ENCODE measurements at regions not wholly inside any gene's neighbourhood (a gene's known extent, or its start where the extent isn't known, plus 50 kb on each side); places are given as distances from the start of the nearest gene placed in this dataset.

DNA sequence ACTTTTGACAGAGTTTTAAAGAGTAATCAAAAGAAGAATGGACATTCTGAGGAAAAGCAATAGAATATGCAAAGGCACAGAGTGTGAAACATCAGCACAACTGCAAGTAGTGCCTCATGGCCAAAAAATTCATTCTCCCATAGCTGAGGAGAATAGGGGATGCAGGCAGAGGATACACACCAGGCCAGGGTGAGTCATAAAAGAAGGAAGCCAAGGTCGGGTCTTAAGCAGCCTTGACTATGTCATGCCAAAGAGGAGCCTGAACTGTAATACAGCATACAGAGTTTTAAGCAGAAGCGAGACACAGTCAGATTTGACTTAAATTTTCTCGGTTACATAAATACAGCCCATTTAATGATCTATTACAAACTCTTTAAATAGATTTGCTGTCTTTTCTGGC, 165.0 kb downstream of the LNPK start:
- no peak overlapping the region for H3K18ac ChIP-seq (ENCODE audit: extremely low read depth, low read length)
- no peak overlapping the region for H3K23ac ChIP-seq (ENCODE audit: insufficient read length)
- H2BK12ac ChIP-seq (ENCODE audit: low read depth, low read length) = no peak overlapping the region
- H4K91ac ChIP-seq (replicated peaks; ENCODE audit: insufficient read length, low read length) = no peak overlapping the region
- no peaks in the 10 kb centered on the region for H3K27me3 ChIP-seq (replicated peaks in 1 of 4; ENCODE audit: control insufficient read depth in 3 of 4, extremely low read depth in 1 of 4, insufficient read depth in 3 of 4, low read length in 3 of 4)
- ChIA-PET POLR2A (ENCODE audit: partially characterized antibody) (no interaction called here), CTCF (ENCODE audit: partially characterized antibody) (no interaction called here)
- no peak overlapping the region for H2BK5ac ChIP-seq (ENCODE audit: low read depth, low read length)
- no peak overlapping the region for H2AFZ ChIP-seq (ENCODE audit: low read length)
- H3K27ac ChIP-seq (ENCODE audit: low read depth, low read length) = no peak overlapping the region
- no peak for DNase-seq (ENCODE audit: low read depth in 1 of 2, low spot score in 2 of 2)
- no peak overlapping the region for H4K5ac ChIP-seq (ENCODE audit: insufficient read length, low read depth, low read length)
- no peak overlapping the region for H3K4ac ChIP-seq (replicated peaks; ENCODE audit: insufficient read length, low read depth, low read length)
- no peak overlapping the region for H3K56ac ChIP-seq (replicated peaks; ENCODE audit: insufficient read length, low read depth, low read length)
- no peak overlapping the region for H2BK120ac ChIP-seq (replicated peaks; ENCODE audit: low read depth, low read length)
- H3K36me3 ChIP-seq (ENCODE audit: control insufficient read depth in 2 of 4, insufficient read depth in 4 of 4, low read length in 3 of 4) = no peaks in the 10 kb centered on the region
- no peak overlapping the region for H3K9ac ChIP-seq (replicated peaks in 1 of 4; ENCODE audit: extremely low read depth in 1 of 4, low read depth in 3 of 4, low read length in 3 of 4)
- no peaks in the 10 kb centered on the region for H3K79me2 ChIP-seq (ENCODE audit: control insufficient read depth in 1 of 2, insufficient read depth in 2 of 2, low read length in 2 of 2)
- H3K4me2 ChIP-seq (ENCODE audit: insufficient read depth in 1 of 2, low read depth in 2 of 2, low read length in 2 of 2) = no peak overlapping the region
- H4K20me1 ChIP-seq (replicated peaks in 1 of 2; ENCODE audit: control insufficient read depth in 1 of 2, insufficient read depth in 2 of 2, low read length in 2 of 2) = no peaks in the 10 kb centered on the region
- no peak overlapping the region for H3K14ac ChIP-seq (ENCODE audit: insufficient read length)
- H4K8ac ChIP-seq (ENCODE audit: extremely low read depth, insufficient read depth, low read length) = no peak overlapping the region
- H2BK15ac ChIP-seq (ENCODE audit: low read length) = no peak overlapping the region
- peaks cover 0 to 3% (median under 1%) of the 10 kb centered on the region in 4 experiments; a peak in 3 of 7 replicates for H3K4me1 ChIP-seq (replicated peaks in 1 of 4; ENCODE audit: control insufficient read depth in 3 of 4, insufficient read depth in 4 of 4, low read length in 3 of 4)
- no peaks in the 10 kb centered on the region for H3K9me3 ChIP-seq (ENCODE audit: insufficient read depth in 2 of 2, low read depth in 1 of 2, low read length in 1 of 2)
- no peak for TF ChIP-seq RXRA (IDR thresholded peaks at IDR 0.05; ENCODE audit: insufficient read depth, low read depth, low read length)
- no peak for TF ChIP-seq NRF1 (IDR thresholded peaks at IDR 0.05; ENCODE audit: low read depth, low read length)
- TF ChIP-seq POU5F1 (IDR thresholded peaks at IDR 0.05; ENCODE audit: low read depth, low read length) = no peak
- no peak for TF ChIP-seq TCF12 (IDR thresholded peaks at IDR 0.05; ENCODE audit: low read depth, low read length)
- no peak for TF ChIP-seq TAF1 (IDR thresholded peaks at IDR 0.05; ENCODE audit: low read depth, low read length)
- TF ChIP-seq SIN3A (conservative IDR thresholded peaks at IDR 0.05 in 1 of 2, IDR thresholded peaks at IDR 0.05 in 1 of 2; ENCODE audit: low read depth in 1 of 2, low read length in 2 of 2) = no peak
- TF ChIP-seq BRCA1 (IDR thresholded peaks at IDR 0.05; ENCODE audit: low read depth, low read length) = no peak
- TF ChIP-seq TBP (IDR thresholded peaks at IDR 0.05; ENCODE audit: low read depth, low read length) = no peak
- no peak for TF ChIP-seq POLR2A (IDR thresholded peaks at IDR 0.05; ENCODE audit: control extremely low read depth in 1 of 2, low read depth in 2 of 2, low read length in 2 of 2)
- TF ChIP-seq KDM1A (IDR thresholded peaks at IDR 0.05; ENCODE audit: borderline replicate concordance, low read length) = no peak
- no peak for TF ChIP-seq KDM5A (IDR thresholded peaks at IDR 0.05; ENCODE audit: low read length)
- no peak for TF ChIP-seq TAF7 (optimal IDR thresholded peaks at IDR 0.05; ENCODE audit: borderline replicate concordance, low read depth, low read length)
- TF ChIP-seq CHD1 (IDR thresholded peaks at IDR 0.05; ENCODE audit: low read depth, low read length) = no peak
- TF ChIP-seq SIRT6 (IDR thresholded peaks at IDR 0.05; ENCODE audit: low read length) = no peak
- TF ChIP-seq GABPA (IDR thresholded peaks at IDR 0.05; ENCODE audit: borderline replicate concordance, insufficient read depth, low read length) = no peak
- H3K23me2 ChIP-seq (ENCODE audit: low read depth, low read length) = no peaks in the 10 kb centered on the region
- H3K79me1 ChIP-seq (ENCODE audit: low read depth, low read length) = no peaks in the 10 kb centered on the region
- H2BK20ac ChIP-seq (ENCODE audit: low read length) = no peak overlapping the region
- no peak overlapping the region for H3K4me3 ChIP-seq (ENCODE audit: extremely low read depth in 1 of 4, insufficient read depth in 2 of 4, low read depth in 3 of 4, low read length in 4 of 4)
- 88% methylated on average over 3 of the region's 3 CpGs; no CpG with 5 or more reads in 1 of the 2 experiments for WGBS, 2 experiments (ENCODE audit: extremely low coverage in 1 of 2, insufficient coverage in 1 of 2, insufficient read length in 1 of 2, insufficient replicate concordance in 2 of 2, low coverage in 1 of 2, low lambda C conversion rate in 2 of 2, missing lambda C conversion rate in 1 of 2)
- no peak for FAIRE-seq
- H2AK5ac ChIP-seq (ENCODE audit: low read depth, low read length) = no peak overlapping the region

Measured in H1 (cell line).